GM18951 (cell line): ENCODE measurements at regions not wholly inside any gene's neighbourhood (a gene's known extent, or its start where the extent isn't known, plus 50 kb on each side); places are given as distances from the start of the nearest gene placed in this dataset.

ENCODE experiments used
- POLR2A ChIP-seq: IDR thresholded peaks from 4 replicates; pipeline ENCODE4 v1.6.1; 2011; ENCODE audit warnings: mild to moderate bottlenecking; ENCODE audit not compliant: insufficient read length, insufficient read depth; ENCODE audit errors: extremely low read depth
- in situ Hi-C: fragments of 300-500 bp; cut with MboI; formaldehyde crosslinking; loops from one replicate; pipeline ENCODE4 v1.12.0; 2022; ENCODE audit warnings: low sequenced_read_pairs, mixed read lengths, inconsistent platforms; ENCODE audit not compliant: unreplicated experiment

- in situ Hi-C loops = no loop called here
- no peak for TF ChIP-seq POLR2A
Observed at GRCh38 chr1:97017895-97018294, 296.3 kb downstream of the PTBP2 start.
